Uterus (tissue), 2 donors: ENCODE measurements at regions not wholly inside any gene's neighbourhood (a gene's known extent, or its start where the extent isn't known, plus 50 kb on each side); places are given as distances from the start of the nearest gene placed in this dataset.

Experiments used
- CTCF ChIP-seq, 4 experiments: fragments of 200-600 bp in 2 of 4; fragments of 450-650 bp in 2 of 4; sonication (generic) in 2 of 4; IDR thresholded peaks; one replicate each; pipeline ENCODE4 v1.5.1; 2016 to 2019; ENCODE audit warnings: antibody characterized with exemption in 4 of 4, mild to moderate bottlenecking in 2 of 4, moderate library complexity in 1 of 4
- POLR2A ChIP-seq, 2 donors: fragments of 450-650 bp; IDR thresholded peaks; one replicate each; pipeline ENCODE4 v1.6.1; 2016; ENCODE audit warnings: antibody characterized with exemption in 2 of 2, mild to moderate bottlenecking in 1 of 2, moderate library complexity in 1 of 2

GRCh38 chr9:29449306-29449705, 1876.0 kb upstream of the C9orf72 start:
- TF ChIP-seq CTCF (IDR thresholded peaks at IDR 0.05) = no peak
- no peak for TF ChIP-seq POLR2A (IDR thresholded peaks at IDR 0.05)
